Prostate gland (tissue), 2 donors: ENCODE measurements at regions not wholly inside any gene's neighbourhood (a gene's known extent, or its start where the extent isn't known, plus 50 kb on each side); places are given as distances from the start of the nearest gene placed in this dataset.

Source experiments
- DNase-seq: peaks from one replicate; pipeline ENCODE4 v3.0.0-alpha.2; 2019; ENCODE audit warnings: low spot score
- H3K27ac ChIP-seq, 2 donors: fragments of 200-600 bp; sonication (generic); 2 replicates each; pipeline ENCODE4 v1.5.1; 2017 to 2019
- H3K27me3 ChIP-seq: fragments of 200-600 bp; sonication (generic); replicated peaks from 2 replicates; pipeline ENCODE4 v1.5.1; 2019; ENCODE audit not compliant: insufficient read depth
- H3K36me3 ChIP-seq, 2 donors: fragments of 200-600 bp; sonication (generic); 1 replicate in 1 of 2; 2 replicates in 1 of 2; pipeline versions ENCODE4 v1.5.1 to v1.8.1; 2017 to 2019
- H3K4me1 ChIP-seq: fragments of 200-600 bp; sonication (generic); replicated peaks from 2 replicates; pipeline ENCODE4 v1.5.1; 2019
- H3K4me3 ChIP-seq, 2 donors: fragments of 200-600 bp; sonication (generic); 2 replicates each; pipeline ENCODE4 v1.5.1; 2017 to 2019
- H3K9me3 ChIP-seq: fragments of 200-600 bp; sonication (generic); 2 replicates; pipeline ENCODE4 v1.5.1; 2017
- CTCF ChIP-seq, 4 experiments: fragments of 200-600 bp in 2 of 4; fragments of 450-650 bp in 2 of 4; sonication (generic) in 2 of 4; IDR thresholded peaks; 1 replicate in 3 of 4; 2 replicates in 1 of 4; pipeline ENCODE4 v1.5.1; 2016 to 2019; ENCODE audit warnings: antibody characterized with exemption in 4 of 4, mild to moderate bottlenecking in 2 of 4, moderate library complexity in 2 of 4
- POLR2A ChIP-seq: fragments of 450-650 bp; IDR thresholded peaks from one replicate; pipeline ENCODE4 v1.6.1; 2016; ENCODE audit warnings: antibody characterized with exemption, mild to moderate bottlenecking
- POLR2AphosphoS5 ChIP-seq: sonication (generic); formaldehyde crosslinking; IDR thresholded peaks from one replicate; pipeline ENCODE4 v1.6.1; 2017; ENCODE audit warnings: antibody characterized with exemption
- WGBS: methylation state at CpG from one replicate; pipeline ENCODE4 v1.1.5; 2018; 5-methylcytosine and 5-hydroxymethylcytosine counted together
- intact Hi-C: fragments of 100-400 bp; cut with DNase I; formaldehyde crosslinking; loops from one replicate; pipeline ENCODE4 v1.14.2; 2022

DNA sequence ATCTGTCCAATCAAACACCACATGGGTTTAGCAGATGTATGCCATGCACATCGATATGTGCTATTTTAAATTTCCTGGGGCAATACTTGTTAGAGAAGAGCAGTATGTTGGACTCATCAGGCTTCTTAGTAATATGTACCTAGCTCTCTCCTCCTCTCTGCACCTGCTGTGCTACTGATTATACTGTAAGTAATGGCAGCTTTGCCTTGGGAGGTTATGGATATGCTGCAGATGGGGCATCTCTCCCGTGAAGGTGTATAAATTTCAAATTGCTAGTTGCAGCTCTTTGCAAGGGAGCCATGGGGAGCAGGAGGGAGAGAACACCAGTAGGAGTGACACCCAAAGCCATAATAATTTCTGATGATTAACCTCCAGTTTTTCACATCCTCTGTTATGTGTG is 101.5 kb downstream of the SPATA31D1 start:
- 94% methylated on average over 2 of the region's 2 CpGs for WGBS
- intact Hi-C loops = no loop called here
- TF ChIP-seq POLR2A (no peak), POLR2AphosphoS5 (no peak), CTCF (IDR thresholded peaks at IDR 0.05) (no peak)
- no peaks in the 10 kb centered on the region for H3K36me3 ChIP-seq
- H3K4me1 ChIP-seq = no peaks in the 10 kb centered on the region
- no peak overlapping the region for H3K27ac ChIP-seq
- DNase-seq = no peak
- no peaks in the 10 kb centered on the region for H3K9me3 ChIP-seq
- H3K4me3 ChIP-seq = no peak overlapping the region
- H3K27me3 ChIP-seq = no peaks in the 10 kb centered on the region

- Histone ChIP-seq H3K27me3 (no peaks in the 10 kb centered on the region), H3K4me3 (no peak overlapping the region), H3K27ac (no peak overlapping the region), H3K4me1 (no peaks in the 10 kb centered on the region), H3K9me3 (no peaks in the 10 kb centered on the region), H3K36me3 (no peaks in the 10 kb centered on the region)
- no peak for DNase-seq
- no peak for TF ChIP-seq POLR2AphosphoS5
- no peak for TF ChIP-seq POLR2A
- TF ChIP-seq CTCF (IDR thresholded peaks at IDR 0.05) = no peak
- WGBS = 86% methylated on average over 1 of the region's 1 CpG
- intact Hi-C loops = no loop called here
These were observed 102.5 kb downstream of the SPATA31D1 start for GRCh38 chr9:82091100-82091499.

- H3K4me1 ChIP-seq = no peaks in the 10 kb centered on the region
- H3K27me3 ChIP-seq = no peaks in the 10 kb centered on the region
- TF ChIP-seq POLR2AphosphoS5 = no peak
- no peak for TF ChIP-seq POLR2A
- TF ChIP-seq CTCF (IDR thresholded peaks at IDR 0.05) = no peak
- no peaks in the 10 kb centered on the region for H3K9me3 ChIP-seq
- no peak overlapping the region for H3K27ac ChIP-seq
- intact Hi-C loops = no loop called here
- WGBS = 98% methylated on average over 2 of the region's 2 CpGs
- no peaks in the 10 kb centered on the region for H3K36me3 ChIP-seq
- DNase-seq = no peak
- no peak overlapping the region for H3K4me3 ChIP-seq
These were observed 103.0 kb downstream of the SPATA31D1 start for GRCh38 chr9:82091610-82092009.

DNA sequence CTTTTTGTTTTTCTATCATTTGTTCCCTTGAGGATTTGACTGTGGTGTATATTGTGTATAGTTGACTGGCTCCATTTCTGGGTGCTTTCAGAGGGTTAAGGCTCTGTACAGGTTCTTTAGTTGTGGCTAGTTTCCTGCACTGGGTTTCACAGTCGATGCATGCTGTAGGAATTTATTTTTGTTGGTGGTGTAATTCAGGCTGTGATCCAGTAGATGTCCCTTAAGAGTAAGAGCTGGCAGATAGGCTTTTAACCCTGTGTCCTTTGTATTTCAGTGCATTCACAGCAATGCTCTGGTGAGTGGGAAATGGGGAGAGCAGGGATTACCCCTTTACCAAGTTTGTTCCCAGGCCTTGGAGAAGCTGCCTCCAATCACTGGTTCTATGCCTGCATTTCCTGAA is 112.9 kb downstream of the SPATA31D1 start:
- Histone ChIP-seq H3K27ac (no peak overlapping the region), H3K27me3 (no peaks in the 10 kb centered on the region), H3K9me3 (no peaks in the 10 kb centered on the region), H3K4me3 (no peak overlapping the region), H3K4me1 (no peaks in the 10 kb centered on the region), H3K36me3 (no peaks in the 10 kb centered on the region)
- DNase-seq = no peak
- intact Hi-C loops = no loop called here
- TF ChIP-seq CTCF (IDR thresholded peaks at IDR 0.05) (no peak), POLR2AphosphoS5 (no peak), POLR2A (no peak)
- 86% methylated on average over 1 of the region's 1 CpG for WGBS

GRCh38 chr9:82104252-82104651 is 115.7 kb downstream of the SPATA31D1 start:
- no peak overlapping the region for H3K27ac ChIP-seq
- H3K36me3 ChIP-seq = no peaks in the 10 kb centered on the region
- WGBS = 89% methylated on average over 1 of the region's 1 CpG
- no peaks in the 10 kb centered on the region for H3K4me1 ChIP-seq
- H3K9me3 ChIP-seq = no peaks in the 10 kb centered on the region
- intact Hi-C loops = no loop called here
- TF ChIP-seq POLR2AphosphoS5 (no peak), CTCF (IDR thresholded peaks at IDR 0.05) (no peak), POLR2A (no peak)
- H3K27me3 ChIP-seq = no peaks in the 10 kb centered on the region
- no peak for DNase-seq
- H3K4me3 ChIP-seq = no peak overlapping the region
